ENCODE measurements at regions not wholly inside any gene's neighbourhood (a gene's known extent, or its start where the extent isn't known, plus 50 kb on each side); places are given as distances from the start of the nearest gene placed in this dataset.

GRCh38 chr14:21874946-21875345, 201.3 kb upstream of the OR4E1 start:
- in situ Hi-C loops (cut with HindIII; ENCODE audit: low pct_unique_long_range_greater_than_20kb, low sequenced_read_pairs): no loop called here
- H3K4me1 ChIP-seq (ENCODE audit: control insufficient read depth, insufficient read depth, low read length): no peaks in the 10 kb centered on the region
- H3K4me3 ChIP-seq (ENCODE audit: low read depth in 2 of 2, low read length in 2 of 2): no peak overlapping the region
- intact Hi-C loops (cut with micrococcal nuclease; ENCODE audit: unreplicated experiment): no loop called here
- ATAC-seq (no peak), DNase-seq (ENCODE audit: low read depth, low spot score) (no peak)
- ChIA-PET POLR2A (no interaction called here), CTCF (no interaction called here)
- BruUV-seq (replicated peaks): no TSS peak
- H3K27ac ChIP-seq (ENCODE audit: low read length): no peak overlapping the region
- H3K27me3 ChIP-seq (ENCODE audit: control insufficient read depth, insufficient read depth, low read length): no peaks in the 10 kb centered on the region; the same call in 1 of the 2 replicates
- no peaks in the 10 kb centered on the region for H3K9me3 ChIP-seq (ENCODE audit: control insufficient read depth, insufficient read depth, low read depth, low read length)
- H3K36me3 ChIP-seq (ENCODE audit: control insufficient read depth, insufficient read depth, low read length): no peaks in the 10 kb centered on the region
- TF ChIP-seq POLR2AphosphoS5 (IDR thresholded peaks at IDR 0.05; ENCODE audit: low read depth, low read length) (no peak), TCF7L2 (IDR thresholded peaks at IDR 0.05; ENCODE audit: low read depth, low read length) (no peak), REST (IDR thresholded peaks at IDR 0.05; ENCODE audit: insufficient read depth in 1 of 2, low read depth in 2 of 2, low read length in 1 of 2) (no peak), CTCF (IDR thresholded peaks at IDR 0.05) (no peak), SIN3A (IDR thresholded peaks at IDR 0.05; ENCODE audit: borderline replicate concordance, insufficient read depth, low read depth, low read length) (no peak)

- H3K27me3 ChIP-seq (ENCODE audit: control insufficient read depth, insufficient read depth, low read length): no peaks in the 10 kb centered on the region; the same call in 1 of the 2 replicates
- ChIA-PET POLR2A (no interaction called here), CTCF (no interaction called here)
- in situ Hi-C loops (cut with HindIII; ENCODE audit: low pct_unique_long_range_greater_than_20kb, low sequenced_read_pairs): no loop called here
- no peaks in the 10 kb centered on the region for H3K36me3 ChIP-seq (ENCODE audit: control insufficient read depth, insufficient read depth, low read length)
- H3K9me3 ChIP-seq (ENCODE audit: control insufficient read depth, insufficient read depth, low read depth, low read length): no peaks in the 10 kb centered on the region
- no peak for DNase-seq (ENCODE audit: low read depth, low spot score)
- ATAC-seq: no peak
- no peak overlapping the region for H3K27ac ChIP-seq (ENCODE audit: low read length)
- BruUV-seq (replicated peaks): no TSS peak
- H3K4me3 ChIP-seq (ENCODE audit: low read depth in 2 of 2, low read length in 2 of 2): no peak overlapping the region
- TF ChIP-seq POLR2AphosphoS5 (IDR thresholded peaks at IDR 0.05; ENCODE audit: low read depth, low read length) (no peak), REST (IDR thresholded peaks at IDR 0.05; ENCODE audit: insufficient read depth in 1 of 2, low read depth in 2 of 2, low read length in 1 of 2) (no peak), CTCF (IDR thresholded peaks at IDR 0.05) (no peak), SIN3A (IDR thresholded peaks at IDR 0.05; ENCODE audit: borderline replicate concordance, insufficient read depth, low read depth, low read length) (no peak)
- no peaks in the 10 kb centered on the region for H3K4me1 ChIP-seq (ENCODE audit: control insufficient read depth, insufficient read depth, low read length)
- intact Hi-C loops (cut with micrococcal nuclease; ENCODE audit: unreplicated experiment): no loop called here
Observed at GRCh38 chr14:21874167-21874566, 200.5 kb upstream of the OR4E1 start.
